ENCODE measurements at regions not wholly inside any gene's neighbourhood (a gene's known extent, or its start where the extent isn't known, plus 50 kb on each side); places are given as distances from the start of the nearest gene placed in this dataset.

- no peak overlapping the region for H3K4me3 ChIP-seq
- no peaks in the 10 kb centered on the region for H3K4me1 ChIP-seq
- no peak overlapping the region for H3K27ac ChIP-seq
- no peak for TF ChIP-seq CTCF (IDR thresholded peaks at IDR 0.05)
- intact Hi-C loops (cut with DNase I; ENCODE audit: low total_unique reads) = no loop called here
- peaks cover 0 to 16% of the 10 kb centered on the region in 2 donors for H3K27me3 ChIP-seq
- DNase-seq = no peak
- H3K36me3 ChIP-seq = no peaks in the 10 kb centered on the region
- peaks cover 0 to 3% (median 0%) of the 10 kb centered on the region in 3 donors for H3K9me3 ChIP-seq
These were observed 320.1 kb upstream of the DIO3 start for GRCh38 chr14:101241147-101241546.

DNA sequence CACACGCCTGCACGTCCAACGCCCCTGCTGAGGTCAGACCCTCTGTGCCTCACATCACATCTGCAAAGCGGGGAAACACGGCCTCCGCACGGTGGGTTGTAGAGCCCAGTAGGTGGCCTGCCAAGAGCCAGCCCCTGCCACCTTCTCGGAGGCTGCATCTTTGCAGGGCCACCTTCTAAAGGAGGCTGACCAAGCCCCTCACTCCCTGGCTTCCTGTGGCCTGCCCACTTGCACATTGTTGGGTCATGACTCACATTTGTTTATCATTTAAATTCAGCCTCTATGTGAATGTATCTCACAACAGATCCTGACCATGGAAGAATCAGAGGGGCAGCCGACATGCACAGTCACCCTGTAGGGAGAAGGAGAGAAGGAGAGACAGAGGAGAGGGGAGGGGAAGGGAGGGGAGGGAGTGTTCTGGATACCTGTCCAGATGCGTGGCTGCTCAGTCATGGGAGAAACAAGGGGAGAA lies 319.5 kb upstream of the DIO3 start:
- peaks cover 0 to 3% (median 0%) of the 10 kb centered on the region in 3 donors for H3K9me3 ChIP-seq
- H3K4me3 ChIP-seq = no peak overlapping the region
- peaks cover 0 to 10% of the 10 kb centered on the region in 2 donors for H3K27me3 ChIP-seq
- no peaks in the 10 kb centered on the region for H3K36me3 ChIP-seq
- intact Hi-C loops (cut with DNase I; ENCODE audit: low total_unique reads) = no loop called here
- no peak overlapping the region for H3K27ac ChIP-seq
- no peak for DNase-seq
- TF ChIP-seq CTCF (IDR thresholded peaks at IDR 0.05) = no peak
- H3K4me1 ChIP-seq = no peaks in the 10 kb centered on the region

DNA sequence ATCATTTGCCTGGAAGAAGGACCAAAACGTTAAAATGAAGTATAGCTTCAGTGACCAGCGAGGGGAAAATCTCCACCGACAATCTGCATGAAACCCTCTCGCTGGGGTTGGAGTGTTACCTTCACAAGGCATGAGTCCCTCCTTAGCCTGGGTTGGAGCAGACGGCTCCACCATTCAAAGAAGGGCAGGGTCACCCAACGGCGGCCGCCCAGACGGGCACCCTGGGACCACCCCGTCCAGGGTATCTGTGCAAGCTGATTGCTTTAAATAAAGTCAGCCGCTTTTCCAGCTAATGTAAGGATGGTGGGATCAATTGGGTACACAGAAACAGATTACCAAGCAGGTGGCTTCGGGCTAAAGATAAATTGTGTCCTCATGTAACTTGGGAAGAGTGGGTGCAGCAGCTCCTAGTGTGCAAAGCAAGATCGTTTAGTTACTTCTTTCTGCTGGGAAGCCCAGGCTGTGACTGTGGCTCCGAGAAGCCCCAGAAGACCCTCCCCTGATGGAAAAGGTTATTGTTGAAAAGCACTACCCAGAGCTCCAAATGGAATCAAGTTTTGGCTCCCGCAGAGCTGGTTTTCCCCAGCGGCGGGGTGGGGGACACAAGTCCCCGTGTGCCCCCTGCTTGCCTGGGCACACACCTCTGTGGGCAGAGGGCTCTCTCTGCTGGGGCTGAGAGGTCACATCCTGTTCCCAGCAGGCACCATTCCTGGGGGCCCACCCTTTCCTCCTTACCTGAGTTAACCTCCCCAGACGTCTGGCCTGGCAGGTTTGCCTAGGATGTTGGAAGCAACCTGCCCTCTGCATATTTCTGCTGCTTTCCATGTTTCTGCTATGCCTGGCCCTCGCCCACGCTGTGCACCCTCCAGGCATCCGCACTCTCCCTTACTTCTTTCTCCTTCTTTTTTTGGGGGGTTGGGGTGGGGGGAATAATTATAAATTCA lies 318.6 kb upstream of the DIO3 start:
- Histone ChIP-seq H3K4me1 (no peaks in the 10 kb centered on the region), H3K36me3 (no peaks in the 10 kb centered on the region), H3K4me3 (no peak overlapping the region), H3K9me3 (peaks cover 0 to 3% (median 0%) of the 10 kb centered on the region in 3 donors), H3K27me3 (peaks cover 0 to 5% of the 10 kb centered on the region in 2 donors), H3K27ac (no peak overlapping the region)
- TF ChIP-seq CTCF (IDR thresholded peaks at IDR 0.05) = no peak
- peak in 1 of 2 donors; percentile 56 for DNase-seq
- intact Hi-C loops (cut with DNase I; ENCODE audit: low total_unique reads) = no loop called here

- Histone ChIP-seq H3K27me3 (peaks cover 0 to 5% of the 10 kb centered on the region in 2 donors), H3K4me1 (no peaks in the 10 kb centered on the region), H3K27ac (no peak overlapping the region), H3K9me3 (peaks cover 0 to 3% (median 0%) of the 10 kb centered on the region in 3 donors), H3K36me3 (no peaks in the 10 kb centered on the region), H3K4me3 (no peak overlapping the region)
- no peak for DNase-seq
- TF ChIP-seq CTCF (IDR thresholded peaks at IDR 0.05) = no peak
- intact Hi-C loops (cut with DNase I; ENCODE audit: low total_unique reads) = no loop called here
These were observed 317.5 kb upstream of the DIO3 start for GRCh38 chr14:101243587-101244338.

DNA sequence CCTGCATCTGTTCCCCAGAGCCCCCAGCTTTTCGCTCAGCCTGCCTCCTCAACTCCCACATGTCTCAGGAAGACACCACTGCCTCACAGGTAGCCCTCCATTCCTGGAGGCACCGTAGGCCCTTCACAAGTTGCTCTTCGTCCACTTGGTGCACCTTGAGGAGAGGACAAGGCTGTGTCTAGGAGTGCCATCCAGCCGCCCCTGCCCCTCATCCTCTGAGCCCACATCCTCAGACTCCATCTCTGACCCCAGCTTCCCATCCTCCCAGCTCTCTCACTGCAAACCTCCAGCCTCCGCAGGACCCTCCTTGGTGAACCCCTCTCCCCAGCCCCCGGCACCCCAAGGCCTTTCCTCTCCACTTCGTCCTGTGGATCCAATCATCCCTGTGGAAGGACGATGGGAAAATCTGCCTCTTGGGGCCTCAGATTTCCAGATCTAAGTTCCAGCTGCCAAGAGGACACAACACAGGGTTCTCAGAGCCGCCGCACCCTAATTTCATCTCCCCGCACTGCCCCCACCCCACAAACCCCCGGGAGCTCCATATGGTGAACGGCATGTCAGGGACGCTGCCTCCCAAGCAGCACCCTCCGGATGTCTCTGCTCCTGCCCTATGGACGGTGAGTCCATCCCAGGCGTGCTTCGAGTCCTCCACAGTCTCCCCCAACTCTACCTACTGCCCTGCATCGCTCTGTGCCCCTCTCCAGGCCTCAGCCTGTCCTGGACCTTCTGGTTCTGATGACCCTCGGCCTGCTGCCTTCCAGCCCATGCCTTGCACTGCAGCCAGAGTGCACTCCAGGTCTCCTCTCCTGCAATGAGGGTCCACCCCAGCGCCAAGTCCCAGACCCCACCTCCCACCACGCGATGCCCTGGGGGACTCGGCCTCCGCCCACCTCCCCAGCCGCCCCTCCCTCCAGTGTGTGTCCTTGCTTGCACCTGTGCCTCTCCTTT lies 314.1 kb upstream of the DIO3 start:
- intact Hi-C loops (cut with DNase I; ENCODE audit: low total_unique reads) = no loop called here
- H3K4me3 ChIP-seq = no peak overlapping the region
- no peaks in the 10 kb centered on the region for H3K9me3 ChIP-seq
- TF ChIP-seq CTCF (IDR thresholded peaks at IDR 0.05) = no peak
- DNase-seq = peak in 1 of 2 donors; percentile 37
- no peaks in the 10 kb centered on the region for H3K4me1 ChIP-seq
- no peak overlapping the region for H3K27ac ChIP-seq
- no peaks in the 10 kb centered on the region for H3K36me3 ChIP-seq
- H3K27me3 ChIP-seq = peaks cover 0 to 2% of the 10 kb centered on the region in 2 donors

All from tibial artery (tissue), 4 donors.